ENCODE measurements at regions not wholly inside any gene's neighbourhood (a gene's known extent, or its start where the extent isn't known, plus 50 kb on each side); places are given as distances from the start of the nearest gene placed in this dataset.

DNA sequence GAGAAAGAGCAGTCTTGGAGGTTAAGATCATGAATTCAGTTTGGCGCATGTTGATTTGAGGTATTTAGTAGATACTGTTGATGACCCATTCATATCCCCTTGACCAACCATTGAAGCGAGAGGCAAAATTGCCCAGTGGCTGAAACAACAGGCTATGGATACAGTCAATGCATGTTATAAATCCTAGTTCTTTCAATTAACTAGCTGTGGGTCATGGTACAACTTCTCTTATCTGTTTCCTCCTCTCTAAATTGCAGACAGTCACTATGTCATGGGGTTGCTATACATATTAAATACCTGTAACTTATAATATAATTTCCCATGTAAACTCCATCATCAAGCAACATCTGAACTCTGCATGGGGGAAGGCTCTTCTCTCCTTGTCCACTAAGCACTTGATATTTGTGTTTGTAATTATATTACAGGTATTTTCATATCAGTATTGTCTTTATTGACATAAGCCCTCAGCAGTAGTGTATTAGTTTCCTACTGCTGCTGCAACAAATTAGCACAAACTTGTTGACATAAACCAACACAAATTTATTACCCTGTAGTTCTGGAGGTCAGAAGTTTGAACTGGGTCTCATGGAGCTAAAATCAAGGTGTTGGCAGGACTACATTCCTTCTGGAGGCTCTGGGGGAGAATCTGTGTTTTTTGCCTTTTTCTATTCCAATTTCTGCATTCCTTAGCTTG lies 61.7 kb upstream of the ACTR3 start:
- DNase-seq, result no peak
- H3K9ac ChIP-seq (ENCODE audit: insufficient read depth in 1 of 2, low read length in 2 of 2), result no peak overlapping the region
- H3K36me3 ChIP-seq (ENCODE audit: control insufficient read depth in 4 of 4, insufficient read depth in 4 of 4, low read length in 4 of 4), result no peaks in the 10 kb centered on the region
- no peak overlapping the region for H3K4me3 ChIP-seq
- no peak overlapping the region for H3K27ac ChIP-seq (ENCODE audit: low read depth in 1 of 2, low read length in 1 of 2)
- no peaks in the 10 kb centered on the region for H3K27me3 ChIP-seq (ENCODE audit: control insufficient read depth in 3 of 3, insufficient read depth in 3 of 3, low read length in 2 of 3)
- TF ChIP-seq, protein P1, sequence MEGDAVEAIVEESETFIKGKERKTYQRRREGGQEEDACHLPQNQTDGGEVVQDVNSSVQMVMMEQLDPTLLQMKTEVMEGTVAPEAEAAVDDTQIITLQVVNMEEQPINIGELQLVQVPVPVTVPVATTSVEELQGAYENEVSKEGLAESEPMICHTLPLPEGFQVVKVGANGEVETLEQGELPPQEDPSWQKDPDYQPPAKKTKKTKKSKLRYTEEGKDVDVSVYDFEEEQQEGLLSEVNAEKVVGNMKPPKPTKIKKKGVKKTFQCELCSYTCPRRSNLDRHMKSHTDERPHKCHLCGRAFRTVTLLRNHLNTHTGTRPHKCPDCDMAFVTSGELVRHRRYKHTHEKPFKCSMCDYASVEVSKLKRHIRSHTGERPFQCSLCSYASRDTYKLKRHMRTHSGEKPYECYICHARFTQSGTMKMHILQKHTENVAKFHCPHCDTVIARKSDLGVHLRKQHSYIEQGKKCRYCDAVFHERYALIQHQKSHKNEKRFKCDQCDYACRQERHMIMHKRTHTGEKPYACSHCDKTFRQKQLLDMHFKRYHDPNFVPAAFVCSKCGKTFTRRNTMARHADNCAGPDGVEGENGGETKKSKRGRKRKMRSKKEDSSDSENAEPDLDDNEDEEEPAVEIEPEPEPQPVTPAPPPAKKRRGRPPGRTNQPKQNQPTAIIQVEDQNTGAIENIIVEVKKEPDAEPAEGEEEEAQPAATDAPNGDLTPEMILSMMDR (IDR thresholded peaks at IDR 0.05; ENCODE audit: control extremely low read depth, extremely low read depth), result no peak
- no peaks in the 10 kb centered on the region for H3K4me1 ChIP-seq (ENCODE audit: control insufficient read depth in 5 of 5, insufficient read depth in 5 of 5, low read length in 5 of 5)
- 100% methylated on average over 2 of the region's 2 CpGs for WGBS, 2 donors
- H3K9me3 ChIP-seq (ENCODE audit: control insufficient read depth in 4 of 4, insufficient read depth in 3 of 4, low read length in 3 of 4), result no peaks in the 10 kb centered on the region
- no peak for ATAC-seq (ENCODE audit: insufficient read depth, low FRiP score)

DNA sequence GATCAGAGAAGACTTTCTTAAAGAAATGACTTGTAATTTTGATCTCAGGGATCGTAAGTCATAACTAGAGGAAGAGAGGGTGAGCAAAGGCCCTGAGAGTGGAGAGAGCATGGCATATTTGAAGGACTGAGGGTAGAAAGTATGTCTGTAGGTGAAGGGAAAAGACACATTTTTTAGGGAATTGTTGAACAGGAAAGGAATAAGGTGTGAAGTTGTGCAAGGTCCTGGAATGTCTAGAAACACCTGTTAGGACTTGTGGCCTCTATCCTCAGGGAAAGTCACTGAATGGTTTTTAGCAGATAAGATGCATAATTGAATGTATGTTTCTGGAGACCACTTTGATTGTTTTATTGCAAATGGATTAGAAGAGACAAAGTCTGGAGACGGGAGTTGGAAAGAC lies 62.5 kb upstream of the ACTR3 start:
- no peaks in the 10 kb centered on the region for H3K36me3 ChIP-seq (ENCODE audit: control insufficient read depth in 4 of 4, insufficient read depth in 4 of 4, low read length in 4 of 4)
- TF ChIP-seq, protein P1 (IDR thresholded peaks at IDR 0.05; ENCODE audit: control extremely low read depth, extremely low read depth), result no peak
- DNase-seq, result no peak
- no peaks in the 10 kb centered on the region for H3K4me1 ChIP-seq (ENCODE audit: control insufficient read depth in 5 of 5, insufficient read depth in 5 of 5, low read length in 5 of 5)
- H3K4me3 ChIP-seq, result no peak overlapping the region
- H3K27me3 ChIP-seq (ENCODE audit: control insufficient read depth in 3 of 3, insufficient read depth in 3 of 3, low read length in 2 of 3), result no peaks in the 10 kb centered on the region
- no peak overlapping the region for H3K27ac ChIP-seq (ENCODE audit: low read depth in 1 of 2, low read length in 1 of 2)
- H3K9ac ChIP-seq (ENCODE audit: insufficient read depth in 1 of 2, low read length in 2 of 2), result no peak overlapping the region
- WGBS, 2 donors, result 97 to 99% methylated on average over 2 of the region's 2 CpGs
- no peaks in the 10 kb centered on the region for H3K9me3 ChIP-seq (ENCODE audit: control insufficient read depth in 4 of 4, insufficient read depth in 3 of 4, low read length in 3 of 4)
- ATAC-seq (ENCODE audit: insufficient read depth, low FRiP score), result no peak

DNA sequence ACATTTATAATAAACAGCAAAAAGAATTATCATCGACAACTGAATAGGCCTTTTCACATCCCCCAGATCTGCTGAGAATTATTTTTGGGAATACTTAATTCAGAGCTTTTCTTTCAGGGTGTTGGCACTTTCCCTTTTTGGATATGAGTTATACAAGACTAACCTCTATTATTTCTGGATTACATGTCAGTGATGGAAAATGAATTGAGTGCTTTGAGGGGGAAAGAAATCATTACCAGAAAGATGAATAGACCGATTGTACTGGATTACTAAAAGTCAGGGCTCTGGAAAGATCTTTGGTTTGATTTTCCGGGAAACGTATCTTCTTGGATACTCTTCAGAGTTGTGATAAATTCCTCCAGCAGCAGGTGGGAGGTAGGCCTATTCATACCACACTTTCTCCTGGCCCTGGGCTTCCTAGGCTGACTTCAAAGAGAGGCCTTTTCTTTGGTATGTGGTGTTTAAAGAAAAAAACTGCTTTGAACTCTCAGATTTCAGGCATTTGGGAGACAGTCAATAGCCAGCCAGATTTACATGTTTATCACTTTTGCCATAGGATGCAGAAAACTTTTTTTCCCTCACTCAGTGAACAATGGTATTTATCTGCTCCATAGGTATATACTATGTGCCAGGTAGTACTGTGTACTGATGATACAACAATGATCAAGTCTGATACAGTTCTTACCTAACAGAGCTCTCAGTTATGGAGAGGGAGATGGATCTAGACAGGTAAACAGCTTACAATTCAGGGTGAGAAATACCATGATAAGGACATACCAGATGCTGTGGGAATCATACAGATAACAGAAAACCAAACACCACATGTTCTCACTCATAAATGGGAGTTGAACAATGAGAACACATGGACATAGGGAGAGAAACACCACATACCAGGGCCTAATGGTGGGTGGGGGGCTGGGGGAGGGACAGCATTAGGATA lies 63.3 kb upstream of the ACTR3 start:
- H3K4me3 ChIP-seq, result no peak overlapping the region
- no peaks in the 10 kb centered on the region for H3K4me1 ChIP-seq (ENCODE audit: control insufficient read depth in 5 of 5, insufficient read depth in 5 of 5, low read length in 5 of 5)
- no peak for ATAC-seq (ENCODE audit: insufficient read depth, low FRiP score)
- WGBS, 2 donors, result 83 to 96% methylated on average over 4 of the region's 4 CpGs
- no peaks in the 10 kb centered on the region for H3K36me3 ChIP-seq (ENCODE audit: control insufficient read depth in 4 of 4, insufficient read depth in 4 of 4, low read length in 4 of 4)
- TF ChIP-seq, protein P1 (IDR thresholded peaks at IDR 0.05; ENCODE audit: control extremely low read depth, extremely low read depth), result no peak
- DNase-seq, result peak in 2 of 3 donors; percentile 5 to 13
- no peak overlapping the region for H3K27ac ChIP-seq (ENCODE audit: low read depth in 1 of 2, low read length in 1 of 2)
- no peaks in the 10 kb centered on the region for H3K9me3 ChIP-seq (ENCODE audit: control insufficient read depth in 4 of 4, insufficient read depth in 3 of 4, low read length in 3 of 4)
- no peaks in the 10 kb centered on the region for H3K27me3 ChIP-seq (ENCODE audit: control insufficient read depth in 3 of 3, insufficient read depth in 3 of 3, low read length in 2 of 3)
- no peak overlapping the region for H3K9ac ChIP-seq (ENCODE audit: insufficient read depth in 1 of 2, low read length in 2 of 2)
